HuH-7 (cell line): ENCODE measurements at regions not wholly inside any gene's neighbourhood (a gene's known extent, or its start where the extent isn't known, plus 50 kb on each side); places are given as distances from the start of the nearest gene placed in this dataset.
"Not testable (repeated sequence)": the region's sequence is repeated elsewhere in the genome, so short reads cannot be mapped to it uniquely, and the experiment has no call there.

ENCODE experiments used
- DNase-seq: peaks from one replicate; pipeline ENCODE4 v3.0.0; 2011; ENCODE audit warnings: low spot score

- no peak for DNase-seq
These were observed 258.6 kb upstream of the AGTR2 start for GRCh38 chrX:115911967-115912366.

GRCh38 chrX:115912372-115912897 lies 258.1 kb upstream of the AGTR2 start:
- no peak for DNase-seq

- no peak for DNase-seq
These were observed 257.0 kb upstream of the AGTR2 start for GRCh38 chrX:115913575-115913974.

GRCh38 chrX:115915625-115916024 lies 254.9 kb upstream of the AGTR2 start:
- not testable (repeated sequence) for DNase-seq

- DNase-seq = no peak
These were observed 241.1 kb upstream of the AGTR2 start for GRCh38 chrX:115929480-115929879.

DNA sequence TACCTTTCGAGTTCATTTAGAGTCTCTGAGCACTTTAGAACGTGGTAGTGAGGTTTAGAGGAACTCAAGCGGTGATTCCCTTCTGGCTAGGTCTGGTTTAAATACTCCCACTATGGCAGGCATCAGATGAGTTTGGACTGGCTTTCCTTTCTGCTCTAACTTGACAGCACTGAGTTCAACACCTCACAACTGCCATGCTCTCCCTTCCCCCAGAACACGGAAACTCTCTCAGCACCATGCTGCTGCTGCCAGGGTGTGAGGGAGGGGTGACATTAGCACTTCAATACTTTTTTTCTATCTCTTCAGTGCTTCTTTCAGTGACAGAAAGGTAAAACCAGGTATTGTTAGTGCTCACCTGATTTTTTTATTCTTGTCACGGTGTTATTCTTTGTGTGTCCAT lies 234.5 kb upstream of the AGTR2 start:
- no peak for DNase-seq

DNA sequence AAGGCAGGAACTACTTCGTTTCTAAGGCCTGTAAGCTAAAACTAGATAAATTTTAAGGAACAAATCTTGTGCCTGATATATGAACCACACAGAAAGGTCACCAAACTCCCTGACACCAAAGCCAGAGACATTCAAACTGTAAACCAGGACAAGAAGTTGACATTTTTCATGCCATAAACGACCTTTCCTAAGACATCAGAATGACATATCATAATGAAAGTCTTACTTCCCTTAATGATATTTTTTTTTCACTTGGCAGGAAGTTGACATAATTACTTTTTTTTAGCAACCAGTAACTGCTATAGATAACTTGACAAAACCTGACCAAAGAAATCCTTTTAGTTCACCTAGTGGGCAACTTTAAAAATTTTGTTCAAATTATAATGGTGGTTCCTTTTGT lies 231.5 kb upstream of the AGTR2 start:
- no peak for DNase-seq

GRCh38 chrX:115939636-115940160 lies 230.8 kb upstream of the AGTR2 start:
- no peak for DNase-seq

- no peak for DNase-seq
These were observed 230.2 kb upstream of the AGTR2 start for GRCh38 chrX:115940348-115940747.

DNA sequence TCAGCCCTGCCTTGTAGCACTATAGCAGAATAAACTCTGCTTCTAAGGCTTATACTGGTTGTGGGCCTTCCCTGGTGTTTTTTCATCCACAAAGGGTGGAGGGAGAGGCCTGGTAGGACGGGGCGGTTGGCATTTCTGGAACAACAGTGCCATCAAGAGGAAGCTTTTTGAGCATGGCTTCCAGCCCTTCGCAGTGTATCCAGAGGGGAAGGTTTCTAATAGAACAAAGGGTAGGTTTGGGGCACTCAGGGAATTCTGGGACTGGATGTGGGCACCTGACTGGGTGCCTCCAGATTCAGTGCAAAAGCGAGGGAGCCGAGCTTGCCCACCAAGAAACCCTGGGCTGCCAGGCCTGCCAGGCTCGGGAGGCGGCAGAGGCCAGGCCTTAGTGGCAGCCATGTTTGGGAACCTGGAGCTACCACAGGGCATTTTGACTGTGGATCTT lies 229.6 kb upstream of the AGTR2 start:
- DNase-seq = no peak

DNA sequence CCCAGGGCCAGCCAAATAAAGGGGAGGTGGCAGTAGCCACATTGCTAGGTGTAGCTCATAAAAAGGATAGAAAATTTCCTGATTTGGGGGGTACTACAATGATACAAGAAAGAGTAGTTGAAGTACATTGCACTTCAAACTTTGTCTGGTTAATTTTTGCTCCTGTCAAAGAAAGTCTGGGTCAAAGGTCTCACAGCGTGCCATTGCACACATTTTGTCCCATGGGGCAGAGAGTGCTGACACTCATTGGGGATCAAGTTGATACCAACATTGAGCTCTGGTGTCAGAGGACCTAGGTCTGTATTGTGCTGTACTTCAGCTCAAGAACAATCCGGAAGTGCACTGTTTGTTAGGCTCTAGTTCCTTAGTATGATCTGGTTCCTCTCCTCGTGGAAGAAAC lies 229.2 kb upstream of the AGTR2 start:
- no peak for DNase-seq

DNA sequence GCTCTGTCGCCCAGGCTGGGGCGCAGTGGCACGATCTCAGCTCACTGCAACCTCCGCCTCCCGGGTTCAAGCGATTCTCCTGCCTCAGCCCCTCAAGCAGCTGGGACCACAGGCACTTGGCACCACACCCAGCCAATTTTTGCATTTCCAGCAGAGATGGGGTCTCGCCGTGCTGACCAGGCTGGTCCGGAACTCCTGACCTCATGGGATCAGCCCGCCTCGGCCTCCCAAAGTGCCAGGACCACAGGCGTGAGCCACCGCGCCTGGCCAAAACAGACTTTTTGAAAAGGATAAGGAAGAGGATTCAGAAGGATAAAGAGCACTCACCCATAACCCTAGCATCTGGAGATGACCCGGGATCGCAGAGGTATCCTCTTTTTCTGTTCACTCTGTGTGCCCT lies 224.5 kb upstream of the AGTR2 start:
- DNase-seq = no peak

DNA sequence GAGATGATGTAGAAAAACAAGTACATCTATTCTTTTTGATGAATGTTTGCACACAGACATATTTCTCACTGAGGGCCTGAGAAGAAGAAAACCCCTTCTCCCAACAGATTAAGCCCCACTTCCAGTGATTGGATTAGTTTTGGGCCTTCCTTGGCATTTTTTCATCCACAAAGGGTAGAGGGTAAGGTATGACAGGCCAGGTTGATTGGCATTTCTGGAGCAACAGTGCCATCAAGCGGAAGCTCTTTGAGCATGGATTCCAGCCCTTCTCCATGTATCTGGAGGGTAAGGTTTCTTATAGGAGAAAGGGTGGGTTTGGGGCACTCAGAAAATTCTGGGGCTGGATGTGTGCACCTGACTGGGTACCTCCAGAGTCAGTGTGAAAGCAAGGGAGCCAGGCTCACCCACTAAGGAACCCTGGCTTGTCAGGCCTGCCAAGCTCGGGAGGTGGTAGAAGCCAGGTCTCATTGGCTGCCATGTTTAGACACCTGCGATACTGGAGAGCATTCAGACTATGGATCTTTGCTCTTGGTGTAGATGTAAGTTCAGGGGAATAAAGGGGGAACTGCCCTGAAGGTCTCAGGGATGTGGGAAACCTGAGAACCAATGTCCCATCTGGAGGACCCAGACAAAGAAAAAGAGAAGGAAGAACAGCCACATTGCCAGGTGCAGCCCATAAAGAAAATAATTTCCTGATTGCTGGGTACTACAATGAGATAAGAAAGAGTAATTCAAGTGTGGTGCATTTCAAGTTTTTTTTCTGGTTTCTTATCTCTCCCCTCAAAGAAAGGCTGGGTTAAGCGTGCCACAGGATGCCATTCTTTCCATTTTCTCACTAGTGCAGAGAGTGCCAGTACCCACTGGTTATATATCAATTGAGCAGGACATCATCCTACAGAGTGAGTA lies 222.3 kb upstream of the AGTR2 start:
- DNase-seq = no peak

DNA sequence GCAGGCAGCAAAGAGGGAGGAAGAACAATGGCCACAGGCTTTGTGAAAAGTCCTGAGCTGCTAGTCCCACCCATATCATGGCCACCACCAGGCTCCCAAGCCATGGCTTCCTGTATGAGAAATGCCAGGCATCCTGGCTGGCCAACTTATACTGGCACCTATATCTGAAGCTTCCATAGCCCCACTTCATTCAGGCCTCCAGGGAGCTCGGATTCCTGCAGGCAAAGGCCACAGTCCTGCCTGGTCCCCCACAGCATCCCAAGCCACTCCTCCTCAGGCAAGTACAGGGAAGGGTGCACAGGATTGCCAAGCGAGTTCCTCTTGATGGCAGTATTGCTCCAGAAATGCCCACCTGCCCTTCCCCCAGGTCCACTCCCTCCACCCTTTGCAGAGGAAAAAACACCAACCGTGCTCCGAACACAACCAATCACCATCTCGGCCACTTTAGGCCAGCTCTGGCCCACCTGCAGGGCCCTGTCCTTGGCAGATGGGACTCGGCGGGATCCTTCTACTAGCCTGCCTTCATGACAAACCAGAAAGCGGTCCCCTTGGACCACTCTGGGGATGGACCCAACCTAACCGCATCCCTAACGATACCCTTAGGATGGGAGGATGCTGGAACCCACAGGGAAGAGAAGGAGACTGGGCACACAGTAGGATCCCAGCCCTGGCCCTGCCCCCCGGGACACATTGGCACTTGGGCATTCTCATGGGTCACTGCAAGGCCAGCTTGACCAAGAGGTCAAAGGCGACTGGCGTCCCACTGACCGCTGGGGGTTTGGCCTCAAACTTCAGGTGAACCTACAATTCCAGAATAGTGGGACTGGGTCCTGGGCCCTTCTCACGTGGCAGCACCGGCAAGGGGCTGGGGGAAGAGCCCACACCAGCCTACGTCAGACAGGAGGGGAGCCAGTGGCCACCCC lies 220.4 kb upstream of the AGTR2 start:
- no peak for DNase-seq

- DNase-seq = no peak
These were observed 218.0 kb upstream of the AGTR2 start for GRCh38 chrX:115952417-115953092.

DNA sequence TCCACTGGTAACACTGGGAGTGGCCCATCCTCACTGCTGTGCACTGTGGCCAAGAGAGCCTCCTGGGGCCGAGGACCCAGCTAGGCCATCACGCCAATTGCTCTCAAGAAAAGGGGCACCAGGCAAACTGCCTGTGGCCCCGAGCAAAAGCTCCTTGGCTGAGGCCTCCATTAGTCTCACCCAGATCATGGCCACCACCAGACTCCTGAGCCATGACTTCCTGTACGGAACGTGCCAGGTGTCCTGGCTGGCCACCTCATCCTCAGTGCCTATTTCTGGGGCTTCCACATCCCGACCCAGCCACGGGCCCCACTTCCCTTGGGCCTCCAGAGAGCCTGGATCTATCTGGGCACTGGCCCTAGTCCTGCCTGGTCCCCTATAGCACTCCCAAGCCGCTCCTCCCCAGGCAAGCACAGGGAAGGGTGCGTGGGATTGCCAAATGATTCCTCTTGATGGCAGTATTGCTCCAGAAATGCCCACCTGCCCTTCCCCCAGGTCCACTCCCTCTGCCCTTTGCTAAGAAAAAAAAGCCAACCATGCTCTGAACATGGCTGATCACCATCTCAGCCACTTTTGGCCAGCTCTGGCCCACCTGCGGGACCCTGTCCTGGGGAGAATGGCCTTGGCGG lies 212.6 kb upstream of the AGTR2 start:
- DNase-seq = no peak

DNA sequence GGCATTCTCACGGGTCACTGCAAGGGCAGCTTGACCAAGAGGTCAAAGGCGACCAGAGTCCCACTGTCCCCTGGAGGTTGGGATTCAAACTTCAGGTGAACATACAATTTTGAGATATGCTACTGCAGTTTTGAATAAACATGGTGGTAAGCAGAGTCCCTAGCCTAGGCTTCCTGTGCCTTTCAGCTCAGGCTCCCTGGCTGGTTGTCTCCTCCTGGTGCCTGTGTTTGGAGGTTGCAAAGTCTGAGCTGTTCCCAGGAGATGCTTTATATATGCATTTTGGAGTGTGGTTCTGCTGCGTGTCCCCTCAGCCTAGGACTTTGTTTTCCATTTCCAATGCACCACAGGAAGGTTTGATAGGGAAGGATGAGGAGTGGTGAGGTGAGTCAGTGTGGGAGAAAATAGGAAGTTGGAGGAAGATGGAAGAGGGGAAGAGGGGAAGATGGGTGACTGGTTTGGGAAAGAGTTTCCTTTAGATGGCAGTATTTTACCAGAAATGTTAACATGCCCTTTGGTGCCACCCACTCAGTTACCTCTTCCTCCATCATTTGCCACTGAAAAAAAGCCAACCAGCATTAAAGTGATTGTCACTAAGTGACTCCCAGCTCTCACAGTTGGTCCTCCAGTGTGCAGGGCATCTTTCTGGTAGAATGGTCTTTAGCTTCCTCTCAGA lies 211.7 kb upstream of the AGTR2 start:
- no peak for DNase-seq

GRCh38 chrX:115960440-115961084 lies 210.0 kb upstream of the AGTR2 start:
- no peak for DNase-seq

DNA sequence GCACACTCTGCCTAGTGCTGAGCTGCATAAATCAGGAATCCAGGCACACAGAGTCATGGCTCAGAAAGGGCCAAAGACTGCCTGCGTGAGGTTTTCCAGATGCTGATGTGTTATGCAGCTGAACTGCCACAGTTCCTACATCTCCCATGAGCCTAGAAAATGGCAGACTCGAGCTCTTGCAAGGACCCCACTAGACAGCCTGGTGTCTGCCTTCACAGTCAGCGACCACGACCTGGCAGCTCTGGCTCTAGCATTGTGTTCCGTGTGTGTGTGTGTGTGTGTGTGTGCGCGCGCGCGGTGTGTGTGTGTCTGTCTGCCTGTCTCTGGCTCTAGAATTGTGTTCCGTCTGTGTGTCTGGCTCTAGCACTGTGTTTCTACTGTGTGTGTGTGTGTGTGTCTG lies 203.6 kb upstream of the AGTR2 start:
- DNase-seq = no peak
